AG08396 (cell line): ENCODE measurements at regions not wholly inside any gene's neighbourhood (a gene's known extent, or its start where the extent isn't known, plus 50 kb on each side); places are given as distances from the start of the nearest gene placed in this dataset.

Source experiments
- DNase-seq: peaks from one replicate; pipeline ENCODE4 v3.0.0; 2012; ENCODE audit warnings: low spot score, mixed read lengths

DNA sequence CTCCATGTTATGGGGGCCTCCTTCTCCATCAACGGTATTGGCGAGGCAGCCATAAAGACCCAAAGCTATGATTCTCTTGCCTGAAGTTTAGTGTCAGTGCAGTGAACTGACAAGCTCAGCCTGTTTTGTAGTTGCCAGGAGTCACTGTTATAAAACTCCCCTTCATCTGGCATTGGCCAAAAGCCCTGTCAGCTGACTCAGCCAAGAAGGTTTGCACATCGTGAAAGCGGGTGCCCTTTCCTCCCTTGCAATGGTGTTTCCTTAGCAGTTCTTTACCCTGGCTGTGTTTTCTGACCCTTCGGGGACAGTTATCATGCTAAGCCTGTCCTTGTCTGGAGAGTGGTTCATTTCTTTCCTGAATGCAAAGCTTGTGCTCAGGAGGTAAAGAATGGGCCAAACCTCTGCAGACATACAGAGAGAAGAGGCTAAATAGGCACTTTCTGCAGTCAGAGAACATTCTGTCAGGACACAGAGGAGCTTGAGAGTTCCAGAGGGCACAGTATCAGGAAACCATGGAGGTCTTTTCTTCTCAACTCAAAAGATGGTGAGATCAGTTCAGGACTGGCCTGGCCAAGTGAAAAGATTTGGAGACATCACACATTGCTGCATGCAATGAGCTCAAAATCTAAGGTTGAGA lies 414.2 kb downstream of the ZNF521 start:
- no peak for DNase-seq

DNA sequence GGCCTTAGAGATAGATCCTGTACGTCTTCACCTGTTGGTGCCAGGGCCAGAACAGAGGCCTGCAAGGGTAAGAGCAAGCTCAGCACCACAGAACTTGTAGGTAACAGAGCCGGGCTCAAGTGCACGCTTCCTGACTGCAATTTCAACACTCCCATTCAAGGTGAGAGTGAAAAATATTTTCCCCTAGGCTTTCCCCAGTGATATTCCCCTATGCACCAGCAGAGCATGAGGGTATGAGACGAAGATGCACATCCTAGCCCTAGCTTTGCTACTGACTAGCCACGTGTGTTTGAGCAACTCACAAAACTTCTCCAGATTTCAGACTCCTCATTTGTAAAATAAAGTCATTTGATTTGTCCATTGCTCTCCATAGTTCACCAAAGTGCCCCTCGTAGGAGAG lies 411.6 kb downstream of the ZNF521 start:
- DNase-seq = no peak

DNA sequence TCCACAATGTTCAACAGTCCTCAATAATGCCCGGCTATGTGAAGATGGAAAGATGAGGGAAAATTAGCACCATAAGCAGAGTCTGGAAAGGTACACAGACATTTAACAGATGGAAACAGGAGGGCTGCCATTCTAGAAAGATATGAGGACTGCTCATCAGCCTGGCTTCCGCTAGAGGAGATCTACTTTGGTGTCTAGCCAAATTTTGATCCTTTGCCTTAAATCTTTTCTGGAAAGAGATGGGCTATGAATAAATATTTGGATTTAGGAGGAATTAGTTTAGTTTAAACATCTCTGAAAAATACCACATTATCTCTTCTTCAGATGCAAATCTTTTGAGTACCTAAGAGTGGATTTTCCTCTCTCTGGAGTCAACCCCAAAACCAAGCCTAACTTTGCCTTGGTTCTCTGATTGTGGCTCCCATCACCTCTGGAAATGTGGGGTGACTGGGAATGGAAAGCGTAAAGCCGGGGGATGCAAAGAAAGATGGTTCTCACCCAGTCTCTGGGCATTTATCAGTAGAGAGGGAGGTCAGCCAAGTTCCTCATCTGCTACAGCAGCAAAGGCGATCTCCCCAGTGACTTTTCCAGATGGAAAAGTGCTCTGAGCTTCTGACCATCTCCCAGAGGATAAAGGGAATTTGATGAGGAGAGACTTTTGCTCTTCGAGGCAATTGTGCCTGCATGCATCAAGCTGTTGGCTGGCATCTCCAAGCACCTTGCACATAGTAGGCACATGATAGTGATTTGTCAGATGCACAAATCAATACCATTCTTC lies 410.6 kb downstream of the ZNF521 start:
- DNase-seq = no peak

DNA sequence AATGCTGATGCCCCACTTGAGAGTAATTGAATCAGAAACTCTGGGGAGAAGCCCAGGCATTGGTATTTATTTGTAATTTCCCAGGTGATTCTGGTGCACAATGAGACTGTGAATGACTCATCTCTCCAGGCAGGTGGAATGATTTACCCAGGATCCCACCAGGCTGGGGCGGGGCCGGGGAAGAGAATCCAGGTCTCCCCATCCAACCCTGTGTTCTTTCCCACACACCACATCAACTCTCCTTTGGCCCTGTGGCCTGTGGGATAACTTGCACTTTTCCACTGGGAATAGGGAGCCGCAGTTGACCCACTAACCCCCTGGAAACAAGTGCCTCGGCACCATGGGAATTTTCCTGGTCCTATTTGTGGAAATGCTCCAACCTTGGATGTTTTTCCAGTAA lies 409.8 kb downstream of the ZNF521 start:
- no peak for DNase-seq

DNA sequence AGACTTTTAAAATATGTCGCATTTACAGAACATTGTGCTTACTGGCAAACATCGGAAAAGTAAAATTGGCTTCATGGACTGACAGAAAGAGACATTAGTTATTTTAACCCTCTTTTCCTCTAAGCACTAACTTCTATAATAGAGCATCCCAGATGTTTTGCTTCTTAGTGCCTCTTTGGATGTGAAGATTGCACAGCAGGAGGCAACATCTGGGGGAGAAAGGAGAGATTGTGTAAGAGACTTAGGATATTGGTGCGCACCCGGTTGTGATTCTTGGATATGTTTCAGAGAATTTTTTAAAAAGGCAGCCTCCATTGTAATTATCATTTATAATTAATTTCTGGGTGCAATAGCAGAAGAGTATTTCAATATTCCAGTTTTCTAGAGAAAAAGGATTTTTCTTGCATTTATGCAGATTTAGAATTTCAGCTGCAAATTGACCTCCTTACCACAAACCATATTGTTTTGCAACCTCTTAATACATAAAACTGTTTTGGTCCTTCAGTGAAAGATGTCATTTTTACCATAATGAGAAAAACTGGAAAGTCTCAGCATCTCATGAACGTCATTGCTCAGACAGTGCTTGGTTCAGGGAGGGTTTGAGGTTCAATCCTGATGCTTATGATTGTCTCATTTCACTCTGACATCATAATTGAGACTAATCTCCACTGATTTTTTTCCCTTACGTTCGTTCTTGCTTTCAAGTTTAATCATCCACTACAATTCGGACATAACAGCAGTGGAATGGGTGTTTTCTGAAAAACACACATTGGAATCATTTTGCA lies 404.3 kb downstream of the ZNF521 start:
- DNase-seq = no peak

DNA sequence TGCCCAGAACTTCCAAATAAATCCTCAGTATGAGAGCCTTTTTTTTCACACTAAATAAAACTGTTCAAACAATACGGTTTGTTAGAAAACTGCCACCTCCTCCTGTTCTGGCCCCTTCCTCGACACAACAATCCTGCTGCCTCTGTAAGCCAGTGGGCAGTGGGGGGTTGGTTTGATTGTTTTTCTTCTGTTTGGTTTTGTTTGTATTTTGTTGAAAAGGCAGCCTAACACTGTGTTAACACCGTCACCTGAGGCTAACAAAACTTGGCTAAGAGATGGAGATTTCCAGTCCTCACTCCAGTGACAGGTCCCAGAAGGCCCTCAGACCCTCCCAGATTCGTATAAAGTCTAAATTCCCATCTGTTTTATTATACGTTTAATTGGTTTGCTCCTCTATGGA lies 402.1 kb downstream of the ZNF521 start:
- no peak for DNase-seq

DNA sequence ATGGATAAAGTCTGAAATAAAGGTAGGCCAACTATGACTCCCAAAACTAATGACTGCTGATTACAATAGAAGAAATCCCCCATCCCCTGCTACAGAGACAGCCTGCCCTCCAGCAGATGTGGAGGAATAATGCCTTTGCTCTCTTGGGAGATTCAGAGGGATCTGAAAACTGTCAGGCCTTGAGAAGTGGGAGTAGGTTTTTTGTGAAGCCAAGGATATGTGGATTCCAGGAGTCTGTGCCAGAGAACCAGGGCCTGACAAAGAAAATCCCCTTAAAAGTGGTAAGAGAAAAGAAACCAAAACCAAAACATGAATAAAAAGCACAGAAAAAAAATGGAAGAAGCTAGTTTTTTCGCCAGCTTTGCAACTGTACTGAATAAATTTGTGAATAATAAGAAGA lies 397.6 kb downstream of the ZNF521 start:
- no peak for DNase-seq

DNA sequence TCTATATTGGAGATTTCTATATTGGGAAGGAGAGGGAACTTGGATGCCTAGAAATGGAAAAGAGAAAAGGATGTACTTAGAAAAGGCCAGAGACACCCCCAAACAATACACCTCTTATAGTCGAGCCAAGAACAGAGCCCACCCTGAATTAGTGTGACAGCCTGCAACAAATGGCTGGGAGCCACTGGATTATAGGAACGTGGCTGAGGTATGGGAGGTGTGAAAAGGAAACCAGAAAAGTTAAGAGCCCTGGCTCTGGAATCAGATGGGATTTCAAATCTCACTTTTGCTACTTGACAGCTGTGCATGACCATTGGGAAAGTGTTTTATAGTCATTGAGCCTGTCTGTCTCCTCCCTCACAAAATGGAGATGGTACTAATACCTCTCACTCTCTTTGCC lies 394.0 kb downstream of the ZNF521 start:
- DNase-seq = no peak

DNA sequence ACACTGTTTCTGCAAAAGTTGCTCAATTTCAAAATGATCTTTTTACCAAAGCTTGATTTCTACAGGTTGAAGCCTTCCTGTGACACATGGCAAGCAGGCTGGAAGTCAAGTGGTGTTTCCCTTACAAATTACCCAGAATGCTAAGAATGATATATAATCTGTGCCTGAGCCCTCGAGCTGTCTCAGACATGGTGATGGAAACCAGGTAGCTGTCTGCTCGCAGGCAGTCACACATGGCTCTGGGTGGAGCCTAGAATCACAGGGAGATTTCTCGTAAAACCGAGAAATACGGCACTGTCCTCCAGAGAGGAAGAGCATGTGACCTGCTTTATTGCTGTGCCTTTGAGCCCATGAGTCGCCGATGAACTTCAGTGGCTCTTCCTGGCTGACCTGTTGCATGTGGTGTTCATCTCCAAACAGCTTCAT lies 392.9 kb downstream of the ZNF521 start:
- no peak for DNase-seq

DNA sequence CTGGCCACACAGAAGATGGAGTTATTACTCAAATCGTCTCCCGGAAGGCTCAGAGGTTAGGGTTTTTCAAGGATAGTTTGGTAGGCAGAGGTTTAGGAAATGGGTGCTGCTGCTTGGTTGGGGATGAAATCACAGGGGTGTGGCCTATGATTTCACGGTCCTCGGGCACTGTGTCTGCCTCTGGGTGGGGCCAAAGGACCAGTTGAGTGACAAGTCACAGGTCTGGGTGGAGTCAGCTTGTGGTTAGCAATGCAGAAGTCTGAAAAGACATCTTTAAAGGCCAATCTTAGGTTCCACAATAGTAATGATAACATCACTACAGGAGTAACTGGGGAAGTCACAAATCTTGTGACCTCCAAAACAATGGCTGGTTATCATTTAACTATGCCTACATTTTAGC lies 387.8 kb downstream of the ZNF521 start:
- DNase-seq = no peak

DNA sequence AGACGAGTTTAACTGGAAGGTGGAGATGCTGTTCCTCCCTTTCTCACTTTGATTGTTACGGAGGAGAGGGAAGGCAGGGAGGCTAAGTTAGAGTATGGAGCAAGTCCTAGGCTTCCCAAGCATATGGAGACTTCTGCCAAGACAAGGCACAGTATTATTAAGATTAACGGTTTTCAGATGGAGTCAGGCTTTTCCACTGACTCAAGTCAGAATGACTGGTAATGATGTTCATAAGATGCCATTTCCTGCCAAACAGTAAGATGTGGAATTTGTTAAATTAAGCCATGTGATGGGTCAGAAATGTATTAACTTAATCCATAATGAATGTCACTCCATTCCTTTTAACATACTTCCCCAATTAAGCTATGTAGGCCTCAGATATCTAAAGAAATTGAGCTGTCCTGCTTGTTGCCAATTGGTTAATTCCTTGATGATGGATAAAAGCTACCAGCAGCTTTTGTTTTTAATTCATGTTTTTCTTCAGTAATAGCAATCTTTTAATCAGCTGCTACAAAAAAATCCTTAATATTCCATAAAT lies 383.7 kb downstream of the ZNF521 start:
- DNase-seq = no peak

DNA sequence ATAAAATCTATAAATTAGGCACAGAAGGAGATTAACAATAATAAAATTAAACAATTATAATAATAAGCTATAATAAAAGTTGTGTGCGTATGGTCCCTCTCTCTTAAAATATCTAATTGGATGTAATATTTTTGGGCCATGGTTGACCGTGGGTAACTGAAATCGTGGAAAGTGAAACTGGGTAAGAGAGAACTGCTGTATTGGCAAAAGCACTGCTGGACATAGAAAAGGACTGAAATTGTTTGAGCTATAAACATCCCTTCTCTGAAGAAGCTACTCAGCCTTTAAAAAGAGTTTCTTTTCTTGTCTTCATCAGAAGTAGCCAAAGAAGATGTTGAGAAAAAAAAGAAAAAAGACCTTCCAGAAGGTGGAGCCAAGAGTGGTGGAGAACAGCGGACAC lies 379.4 kb downstream of the ZNF521 start:
- no peak for DNase-seq

DNA sequence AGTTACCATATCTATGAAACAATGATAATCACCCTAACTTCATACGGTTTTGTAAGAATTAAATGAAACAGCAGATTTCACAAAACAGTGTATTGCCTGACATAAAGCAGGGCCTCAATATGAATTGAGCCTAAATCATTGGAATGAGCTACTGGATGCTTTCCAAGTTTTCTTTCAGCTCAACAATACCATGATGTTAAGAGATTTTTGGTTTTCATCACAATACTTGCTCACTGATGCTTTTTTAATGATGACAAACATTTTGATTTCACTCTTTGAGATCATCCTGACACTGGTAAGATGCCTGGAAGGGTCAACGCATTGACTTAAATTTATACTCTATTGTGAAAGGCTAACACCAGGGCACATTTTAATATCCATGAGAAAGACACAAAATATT lies 377.5 kb downstream of the ZNF521 start:
- no peak for DNase-seq

DNA sequence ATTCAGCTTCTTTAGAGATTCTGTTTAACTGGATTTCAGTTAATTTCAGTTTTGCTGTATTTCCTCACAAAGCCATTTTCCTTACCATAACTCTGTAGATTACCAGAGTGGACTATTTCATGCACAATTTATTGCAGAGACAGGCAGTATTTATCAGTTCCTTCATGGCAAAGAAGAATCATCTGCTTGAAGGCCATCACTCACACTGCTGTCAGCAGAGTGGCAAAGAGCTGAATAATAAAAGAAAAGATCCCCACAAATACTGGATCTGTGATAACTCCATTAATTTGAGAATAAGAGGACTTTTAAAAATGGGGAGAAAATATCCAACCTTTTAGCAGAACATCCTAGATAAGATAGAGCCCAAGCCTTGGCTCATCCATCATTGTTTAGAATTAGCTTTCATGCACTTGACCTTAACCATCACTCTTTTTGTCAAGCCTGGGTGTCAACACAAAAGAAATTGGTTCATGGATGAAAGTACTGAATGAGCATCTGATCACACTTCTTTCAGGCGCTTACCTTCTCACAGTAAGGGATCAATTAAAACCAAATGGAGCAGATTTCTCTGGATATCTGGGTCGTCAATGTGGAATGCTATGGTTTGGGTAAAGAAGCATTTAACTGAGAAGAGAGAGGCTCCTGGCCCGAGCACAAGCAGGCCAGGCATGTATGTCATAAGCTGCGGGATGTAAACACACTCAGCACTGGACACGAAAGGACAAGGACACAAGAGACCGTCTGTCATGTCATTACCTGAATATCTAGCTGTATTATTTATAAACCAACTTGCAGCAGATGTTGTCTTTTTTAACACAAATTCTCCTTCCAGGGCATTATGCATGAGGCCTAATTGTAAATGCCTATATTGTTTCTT lies 376.2 kb downstream of the ZNF521 start:
- no peak for DNase-seq

DNA sequence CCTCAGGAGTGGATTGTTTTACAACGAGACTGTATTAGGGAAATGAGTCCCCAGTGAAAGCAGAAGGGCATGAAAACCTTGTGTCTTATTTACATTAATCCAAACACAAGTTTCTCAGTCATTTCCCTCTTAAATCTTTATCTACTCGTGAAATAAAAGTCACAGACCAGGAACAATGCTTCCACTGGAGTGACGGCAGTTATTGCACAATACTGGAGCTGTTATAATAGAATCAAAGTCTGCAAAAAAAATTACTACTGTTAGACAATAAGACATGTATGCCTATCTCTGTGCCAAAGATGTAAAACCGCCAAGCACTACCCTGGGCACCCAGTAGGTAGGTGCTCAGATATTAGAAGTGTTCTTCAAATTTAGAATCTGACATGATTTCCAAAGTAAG lies 375.5 kb downstream of the ZNF521 start:
- no peak for DNase-seq

DNA sequence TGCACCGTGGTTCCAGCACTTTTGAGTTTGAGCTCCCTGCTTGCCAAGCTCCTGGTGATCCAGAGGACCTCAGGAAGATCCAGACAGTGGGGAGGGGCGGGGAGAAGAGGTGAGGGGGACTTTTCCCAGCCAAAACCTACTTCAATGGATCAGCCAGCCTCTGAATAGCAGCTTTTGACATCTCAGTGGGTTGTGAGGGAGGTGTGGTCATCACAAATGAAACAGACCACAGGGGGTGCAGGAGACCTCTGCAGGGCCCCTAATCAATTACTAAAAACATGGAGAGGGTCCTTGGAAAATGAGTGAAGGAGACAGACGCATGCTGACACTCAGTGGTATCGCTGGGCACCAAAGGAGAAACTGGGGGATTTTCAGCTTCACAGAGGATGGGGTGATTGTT lies 372.7 kb downstream of the ZNF521 start:
- DNase-seq = no peak

DNA sequence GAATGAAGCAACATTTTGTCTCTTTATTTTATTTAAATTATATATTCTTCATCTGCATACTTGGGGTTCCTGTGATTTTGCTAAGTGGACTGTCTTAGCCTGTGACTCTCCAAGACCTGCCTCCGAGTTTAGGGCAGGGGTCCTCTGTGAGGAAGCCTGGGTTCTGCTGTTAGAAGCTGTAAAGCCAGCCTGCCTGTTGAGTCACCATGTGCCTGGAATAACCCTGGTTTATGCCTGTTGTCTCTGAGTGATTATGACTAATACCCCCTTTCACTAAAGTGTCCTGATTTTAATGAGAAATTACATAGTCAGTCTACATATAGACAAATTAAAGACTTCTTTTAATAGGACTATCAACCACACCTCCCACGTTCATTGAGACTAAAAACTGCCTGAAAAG lies 369.1 kb downstream of the ZNF521 start:
- DNase-seq = peak; percentile 16

DNA sequence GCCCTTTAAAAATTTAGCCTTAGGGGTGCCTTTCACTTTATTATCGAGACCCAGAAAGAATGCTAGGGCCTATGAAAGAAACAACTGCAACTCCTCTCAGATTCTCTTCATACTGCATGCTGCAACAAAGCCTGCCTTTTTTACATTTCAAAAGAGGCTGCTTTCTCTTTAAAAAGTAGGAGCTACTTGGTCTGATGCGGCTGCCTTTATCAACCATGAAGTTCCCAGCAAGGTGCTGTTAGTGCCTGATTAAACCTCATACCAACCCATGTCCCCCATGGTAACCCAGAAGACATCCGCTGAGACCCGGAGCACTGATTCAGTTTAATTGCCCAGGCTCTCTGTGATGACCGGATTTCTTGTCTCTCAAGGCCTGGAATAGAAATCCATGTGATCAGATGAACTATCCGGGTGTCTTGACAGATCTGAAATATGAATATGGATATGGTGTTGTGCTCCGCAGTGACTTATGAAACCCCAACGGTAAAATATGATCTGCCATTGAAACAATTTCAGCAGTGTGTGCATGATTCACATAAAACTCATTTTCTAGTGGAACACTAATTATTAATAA lies 368.3 kb downstream of the ZNF521 start:
- no peak for DNase-seq

DNA sequence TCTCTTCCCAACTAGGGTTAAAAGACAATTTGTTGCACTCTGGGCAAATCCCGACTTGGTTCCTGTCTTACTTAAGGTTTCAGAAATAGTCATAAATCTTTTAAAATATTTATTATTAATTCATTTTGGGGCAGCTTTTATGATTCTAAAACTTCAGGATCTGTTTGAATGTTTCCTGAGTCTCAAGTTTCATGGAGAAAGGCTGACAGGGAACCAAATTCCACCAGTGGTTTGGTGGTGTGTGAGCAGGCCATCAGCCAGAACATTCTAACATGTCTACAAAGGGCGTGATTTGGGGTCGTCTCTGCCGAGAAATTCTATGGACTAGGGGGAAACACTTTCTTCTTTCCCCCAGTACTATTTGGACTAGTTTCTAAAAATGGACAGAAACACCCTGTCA lies 366.4 kb downstream of the ZNF521 start:
- no peak for DNase-seq

DNA sequence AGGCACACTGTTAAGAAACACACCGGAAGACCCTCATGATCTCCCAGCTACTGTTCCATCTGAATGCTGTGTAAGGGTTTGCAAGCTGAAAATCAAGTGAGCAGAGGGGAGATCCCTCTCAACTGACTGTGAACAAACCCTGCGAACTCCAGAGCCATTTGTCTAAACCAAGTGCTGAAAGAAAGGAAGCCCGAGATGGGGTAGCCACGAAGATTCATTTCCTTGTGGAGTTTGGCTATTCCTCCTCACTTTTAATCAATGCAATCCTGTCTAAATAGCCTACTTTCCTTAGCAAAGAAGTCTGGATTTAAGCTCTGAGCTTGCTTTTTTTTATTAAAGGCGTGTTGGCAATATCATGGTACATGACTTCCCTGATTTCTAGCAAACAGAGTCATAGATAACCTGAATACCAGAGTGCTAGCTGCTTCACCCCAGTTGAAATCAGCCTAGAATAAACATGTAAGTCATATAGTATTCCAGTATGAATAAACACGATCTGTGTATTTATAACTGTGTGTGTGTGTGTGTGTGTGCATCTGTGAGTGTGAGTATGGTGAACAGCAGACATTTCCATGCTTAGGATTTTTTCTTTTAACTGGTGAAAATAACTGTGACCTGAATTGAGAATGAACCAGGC lies 365.2 kb downstream of the ZNF521 start:
- DNase-seq = no peak
